Daoy (cell line): ENCODE measurements at regions not wholly inside any gene's neighbourhood (a gene's known extent, or its start where the extent isn't known, plus 50 kb on each side); places are given as distances from the start of the nearest gene placed in this dataset.
"Not testable (repeated sequence)": the region's sequence is repeated elsewhere in the genome, so short reads cannot be mapped to it uniquely, and the experiment has no call there.

ENCODE experiments used
- DNase-seq: peaks from one replicate; pipeline ENCODE4 v3.0.0-alpha.2; 2015; ENCODE audit warnings: low read depth

DNA sequence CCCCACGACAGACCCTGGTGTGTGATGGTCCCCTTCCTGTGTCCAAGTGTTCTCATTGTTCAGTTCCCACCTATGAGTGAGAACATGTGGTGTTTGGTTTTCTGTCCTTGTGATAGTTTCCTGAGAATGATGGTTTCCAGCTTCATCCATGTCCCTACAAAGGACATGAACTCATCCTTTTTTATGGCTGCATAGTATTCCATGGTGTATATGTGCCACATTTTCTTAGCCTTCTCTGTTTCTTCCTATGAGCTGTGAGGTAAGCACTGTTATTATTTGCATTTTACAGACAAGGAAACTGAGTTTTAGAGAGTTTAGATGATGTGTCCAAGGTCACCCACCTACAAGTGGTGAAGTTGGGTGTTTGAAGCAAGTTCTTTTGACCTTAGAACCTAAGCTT, 51.1 kb upstream of the BNC1 start:
- DNase-seq, result not testable (repeated sequence)

DNA sequence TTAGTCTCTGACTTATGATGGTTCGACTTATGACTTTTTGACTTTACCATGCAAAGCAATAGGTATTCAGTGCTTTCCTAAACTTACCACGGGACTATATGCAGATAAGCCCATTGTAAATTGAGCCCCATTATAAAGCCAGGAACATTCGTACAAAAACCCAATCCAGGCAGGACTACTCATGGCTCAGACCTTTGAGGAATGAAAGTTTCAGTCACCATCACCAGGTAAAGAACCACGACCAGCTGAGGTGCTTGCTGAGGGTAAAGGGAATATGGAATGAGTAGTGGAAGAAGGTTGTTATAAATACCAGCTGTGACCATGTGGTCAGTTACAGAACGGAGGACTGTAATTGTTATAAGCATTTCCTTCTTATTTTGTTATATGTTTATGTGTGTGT, 54.9 kb upstream of the BNC1 start:
- DNase-seq, result no peak

DNA sequence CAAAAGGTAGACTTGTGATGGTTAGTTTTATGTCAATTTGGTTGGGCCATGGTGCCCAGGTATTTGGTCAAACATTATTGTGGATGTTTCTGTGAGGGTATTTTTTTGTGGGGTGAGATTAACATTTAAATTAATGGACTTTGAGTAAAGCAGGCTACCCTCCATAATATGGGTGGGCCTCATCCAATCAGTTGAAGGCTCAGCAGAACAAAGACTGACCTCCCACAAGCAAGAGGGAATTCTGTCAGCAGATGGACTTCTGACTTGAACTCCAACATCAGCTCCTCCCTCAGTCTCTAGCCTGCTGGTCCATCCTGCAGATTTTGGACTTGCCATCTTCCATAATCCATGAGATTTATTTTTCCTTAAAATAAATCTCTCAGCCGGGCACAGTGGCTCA, 55.6 kb upstream of the BNC1 start:
- DNase-seq, result no peak

DNA sequence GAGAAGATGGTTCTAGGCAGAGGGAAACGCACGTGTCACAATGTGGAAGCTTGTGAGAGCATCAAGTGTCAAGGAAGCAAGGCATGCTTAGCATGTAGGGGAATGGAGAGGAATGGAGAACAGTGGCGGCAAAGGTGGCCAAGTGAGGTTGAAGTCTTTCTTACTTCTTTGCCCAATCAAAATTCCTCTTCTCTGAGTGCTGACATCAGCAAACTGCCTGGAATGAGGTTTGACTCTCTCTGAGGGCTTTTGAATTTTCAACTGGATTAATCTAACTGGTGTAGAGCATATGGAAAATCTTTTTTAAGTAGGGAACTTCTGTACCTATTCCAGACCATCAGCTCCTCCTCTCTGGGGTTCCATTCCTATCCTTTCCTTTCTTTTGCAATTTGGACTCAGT, 61.9 kb upstream of the BNC1 start:
- no peak for DNase-seq

DNA sequence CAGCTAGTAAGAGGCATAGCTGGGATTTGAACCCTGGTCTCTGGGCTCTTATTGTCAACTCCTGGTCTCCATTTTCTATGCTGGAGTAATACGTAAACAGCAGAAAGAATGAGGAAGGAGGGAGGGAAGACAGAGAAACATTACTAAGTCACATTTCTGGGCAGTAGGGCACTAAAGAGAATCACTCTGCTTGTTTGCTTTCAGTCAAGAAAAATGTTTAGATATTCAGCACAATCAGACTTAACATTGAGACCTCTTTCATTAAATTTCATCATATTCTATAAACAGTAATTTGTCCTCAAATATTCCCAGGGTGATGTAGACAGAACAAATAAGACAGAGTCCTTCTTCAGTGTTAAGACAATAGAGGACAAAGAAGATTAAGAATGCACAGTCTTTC, 67.7 kb upstream of the BNC1 start:
- DNase-seq, result no peak

DNA sequence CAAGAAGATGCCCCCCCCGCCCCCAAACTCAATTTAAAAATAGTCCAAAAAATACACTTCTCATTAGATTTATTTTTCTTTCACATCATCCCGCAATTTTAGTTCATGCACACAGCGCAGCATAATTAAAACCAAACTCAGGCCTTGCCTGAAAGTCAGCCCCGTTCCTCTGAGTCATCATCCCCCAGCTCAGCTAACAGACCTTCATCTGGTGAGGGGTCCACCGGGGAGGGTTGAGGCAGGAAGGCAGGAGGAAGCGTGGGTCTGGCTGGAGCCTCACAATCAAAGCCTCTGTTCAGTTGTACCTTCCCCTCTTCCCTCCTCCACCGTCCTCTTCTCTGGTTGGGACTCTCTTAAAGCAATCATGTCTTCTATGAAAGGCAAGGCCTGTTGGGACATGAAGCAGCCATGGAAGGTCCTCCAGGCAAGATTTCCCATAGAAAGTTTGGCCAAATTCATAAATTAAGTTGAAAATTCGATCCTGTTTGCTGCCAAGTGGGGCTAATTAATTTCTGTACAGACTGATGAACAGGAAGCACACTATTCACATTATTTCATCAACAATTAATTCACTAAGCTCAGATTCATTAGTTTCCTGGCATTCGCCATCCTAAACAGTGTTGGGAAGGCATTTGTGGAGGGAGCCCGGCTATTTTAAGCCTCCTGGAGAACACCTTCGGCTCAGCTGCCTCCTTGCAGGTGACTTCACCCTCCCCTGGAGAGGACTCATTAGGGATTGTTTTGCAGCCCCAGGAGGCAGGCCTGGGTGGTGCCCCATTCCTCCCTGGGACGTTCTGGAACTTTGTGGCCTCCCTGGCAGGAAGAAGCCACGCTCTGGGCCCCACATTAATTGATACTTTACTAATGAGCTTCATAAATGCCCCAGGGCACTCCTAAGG, 72.3 kb upstream of the BNC1 start:
- no peak for DNase-seq

DNA sequence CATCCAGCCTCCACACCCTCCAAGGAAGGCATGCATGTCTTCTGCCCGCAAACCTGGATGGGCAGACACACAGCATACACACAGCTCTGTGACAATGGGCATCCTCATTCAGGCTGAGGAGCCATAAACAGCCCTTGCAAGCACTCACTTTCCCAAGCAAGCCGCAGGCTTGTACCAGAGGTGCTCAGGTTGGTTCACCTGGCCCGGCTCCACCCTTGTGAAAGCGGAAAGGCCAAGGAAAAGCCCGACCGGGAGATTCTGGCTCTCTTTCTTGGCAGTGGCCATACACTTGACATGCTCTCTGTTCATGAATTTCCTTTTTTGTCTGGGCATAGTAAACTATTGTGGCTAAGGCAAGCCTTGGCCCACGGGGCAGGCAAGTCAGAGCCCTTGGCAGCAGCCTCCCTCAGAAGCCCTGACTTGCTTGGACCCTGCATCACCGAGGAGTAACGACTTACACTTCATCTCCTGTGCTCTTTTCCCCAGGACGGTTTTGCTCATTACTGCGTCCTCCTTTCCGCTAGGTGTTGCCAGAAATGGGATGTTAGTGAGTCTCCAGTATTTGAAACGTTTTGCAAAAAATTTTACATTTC, 74.6 kb upstream of the BNC1 start:
- no peak for DNase-seq

DNA sequence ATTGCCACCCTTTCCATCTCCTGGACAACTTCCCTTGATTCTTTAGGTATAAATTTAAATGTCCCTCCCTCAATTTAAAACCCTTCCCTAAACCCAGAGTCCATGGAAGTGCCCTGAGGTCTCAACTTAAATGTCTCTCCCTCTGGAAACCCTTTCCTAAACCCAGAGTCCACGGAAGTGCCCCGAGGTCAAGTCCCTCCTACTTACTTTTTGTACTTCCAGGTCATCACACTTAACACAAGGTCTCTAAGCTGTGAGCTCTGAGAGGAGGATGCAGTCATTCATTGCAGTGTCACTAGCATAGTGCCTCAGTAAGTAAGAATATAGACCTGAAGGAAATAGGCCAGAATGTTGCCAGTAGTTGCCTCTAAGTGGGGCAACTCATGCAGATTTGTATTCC, 78.2 kb upstream of the BNC1 start:
- no peak for DNase-seq

DNA sequence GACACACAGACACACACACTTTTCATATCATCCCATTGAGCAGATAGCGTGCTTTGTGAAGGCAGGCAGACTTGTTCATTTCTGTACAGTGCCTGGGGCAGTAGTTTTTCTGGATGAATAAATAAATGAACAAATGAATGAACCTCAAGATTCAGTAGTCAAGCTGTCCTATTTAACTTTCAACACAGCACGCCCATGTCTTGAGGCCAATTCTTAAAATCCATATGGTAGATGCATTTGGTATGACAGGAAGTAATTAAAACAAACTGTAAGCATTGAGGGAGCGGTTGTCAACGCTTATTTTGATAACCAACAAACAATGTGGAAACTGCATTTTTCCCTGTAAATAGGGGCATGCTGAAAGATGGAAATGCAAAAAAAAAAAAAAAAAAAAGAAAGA, 80.0 kb upstream of the BNC1 start:
- no peak for DNase-seq

DNA sequence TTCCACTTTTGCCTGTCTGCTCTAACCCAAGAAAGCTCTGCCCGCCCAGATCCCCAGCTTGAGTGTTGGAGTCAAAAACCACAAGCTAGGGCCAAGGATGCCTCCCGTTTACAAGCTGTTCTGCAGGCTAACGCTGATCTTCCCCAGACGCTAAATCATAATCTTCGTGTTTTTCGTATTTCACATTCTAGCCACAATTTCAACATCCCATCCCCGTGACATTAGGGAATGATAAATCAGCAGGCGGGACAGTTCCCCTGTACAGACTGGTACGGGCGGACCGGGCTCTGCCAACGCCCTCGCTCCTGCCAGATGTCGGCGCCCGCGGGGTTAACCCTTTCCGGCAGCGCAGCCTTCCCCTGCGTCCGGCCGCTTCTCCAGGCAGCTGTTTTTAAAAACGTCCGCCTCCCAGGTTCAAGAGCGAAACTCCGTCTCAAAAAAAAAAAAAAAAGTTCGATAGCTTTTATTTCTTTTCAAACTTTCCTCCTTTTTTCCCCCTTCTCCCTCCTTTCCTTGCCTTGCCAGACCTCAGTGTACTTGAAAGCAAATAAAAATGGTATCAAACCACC, 81.0 kb upstream of the BNC1 start:
- DNase-seq, result peak; percentile 67

DNA sequence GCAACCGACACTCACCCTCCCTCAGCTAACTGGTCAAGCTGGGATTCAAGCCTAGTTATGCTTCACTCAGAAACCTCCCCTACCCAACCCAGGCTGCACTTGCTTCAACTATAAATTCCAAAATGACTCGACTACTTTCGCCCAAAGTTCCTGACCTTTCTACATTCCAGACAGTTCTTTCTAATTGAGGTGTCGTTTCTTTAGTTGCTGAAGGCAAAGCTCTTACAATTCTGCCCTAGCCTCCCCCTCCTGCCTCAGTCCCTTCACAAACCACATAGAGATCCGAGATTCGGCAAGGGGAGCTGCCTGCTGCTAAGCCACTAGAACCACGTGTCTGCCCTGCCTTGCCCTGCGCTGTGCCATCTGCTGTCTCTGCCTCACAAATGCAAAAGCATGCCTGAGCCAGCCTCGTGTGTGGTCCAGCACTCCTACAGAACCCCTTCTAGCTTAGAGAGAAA, 74.7 kb upstream of the SH3GL3 start:
- no peak for DNase-seq

DNA sequence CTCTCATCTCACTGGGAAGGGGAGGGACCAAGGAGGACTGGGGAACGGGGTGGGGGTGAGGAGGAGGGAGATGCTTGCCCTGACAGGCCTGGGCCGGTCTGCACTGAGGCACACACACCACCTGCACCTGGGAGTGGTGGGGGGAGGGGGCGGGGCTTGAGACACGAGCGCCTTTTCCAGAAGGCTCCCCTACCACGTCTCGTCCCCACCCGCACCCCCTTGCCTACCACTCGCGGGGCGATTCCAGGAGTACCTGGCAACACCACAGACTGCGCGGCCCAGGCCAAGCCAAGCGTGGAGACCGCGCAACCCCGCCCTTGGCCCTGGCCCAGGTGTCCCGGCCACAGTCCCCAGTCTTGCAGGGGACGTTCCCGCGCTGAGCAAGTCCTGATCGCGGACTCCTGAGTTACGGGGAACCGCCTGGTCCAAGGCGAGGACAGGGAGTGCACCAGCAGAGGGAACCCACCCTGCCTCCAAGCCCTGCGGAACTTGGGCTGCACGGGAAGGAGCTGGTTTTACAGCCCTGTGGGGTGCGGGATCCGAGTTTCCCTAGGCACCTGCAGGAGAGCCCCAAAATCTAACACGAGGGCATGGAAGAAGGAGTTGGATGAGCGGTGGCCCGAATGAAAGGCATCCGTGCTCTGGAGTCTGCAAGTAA, 68.1 kb upstream of the SH3GL3 start:
- no peak for DNase-seq

DNA sequence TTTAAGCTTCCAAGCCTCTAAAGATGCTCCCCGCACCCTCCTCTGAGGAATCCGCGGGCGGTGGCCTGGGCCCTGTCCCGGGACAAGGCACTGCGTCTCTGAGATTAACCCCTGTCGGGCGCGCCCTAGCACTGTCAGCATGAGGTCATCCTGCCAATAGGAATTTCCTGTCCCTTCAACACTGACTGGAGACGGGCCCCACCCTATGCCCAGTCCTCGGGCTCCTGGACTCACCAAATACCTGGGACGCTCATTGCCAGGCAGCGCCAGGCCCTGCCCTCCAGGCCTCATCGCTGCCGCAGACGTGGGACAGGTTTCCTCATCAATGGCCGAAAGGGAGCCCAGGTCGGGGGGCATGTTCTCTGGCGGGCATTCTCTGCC, 67.6 kb upstream of the SH3GL3 start:
- peak; percentile 80 for DNase-seq

DNA sequence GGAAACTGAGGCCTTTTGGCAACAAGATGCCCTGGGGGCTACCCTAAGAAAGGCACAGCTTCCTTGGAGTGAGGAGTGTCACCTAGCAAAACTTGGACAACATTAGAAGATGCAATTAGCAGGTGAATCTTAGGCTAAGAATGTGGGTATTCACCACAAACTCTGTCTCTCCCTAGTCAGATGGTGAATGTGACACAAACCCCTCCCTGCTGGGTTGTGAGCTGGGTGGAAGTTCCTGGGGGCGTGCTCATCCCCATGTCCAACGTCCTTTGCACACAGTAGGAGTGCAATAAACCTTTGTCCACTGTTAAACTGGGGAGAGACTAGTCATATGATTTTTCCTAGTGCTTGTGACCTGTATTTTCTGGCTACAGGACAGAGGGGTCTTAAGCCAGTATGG, 67.1 kb upstream of the SH3GL3 start:
- DNase-seq, result peak; percentile 71

DNA sequence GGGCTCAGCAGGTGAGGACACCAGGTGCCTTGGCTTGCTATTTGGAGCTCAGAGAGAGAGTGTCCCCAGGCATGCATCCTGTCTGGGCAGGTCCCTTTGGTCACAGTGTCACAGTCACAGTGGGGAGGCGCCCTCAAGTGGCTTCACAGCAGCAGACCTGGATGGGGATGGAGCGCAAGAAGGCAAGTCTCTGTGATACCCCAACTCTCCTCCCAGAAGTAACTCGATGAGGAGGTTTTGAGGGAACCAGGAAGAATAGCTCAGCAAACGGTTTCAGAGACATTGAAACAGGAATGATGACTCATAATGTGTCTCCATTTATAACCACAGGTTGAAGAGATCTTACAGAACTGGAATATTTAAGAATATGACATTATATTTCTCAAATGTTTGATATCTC, 66.5 kb upstream of the SH3GL3 start:
- DNase-seq, result peak; percentile 57

DNA sequence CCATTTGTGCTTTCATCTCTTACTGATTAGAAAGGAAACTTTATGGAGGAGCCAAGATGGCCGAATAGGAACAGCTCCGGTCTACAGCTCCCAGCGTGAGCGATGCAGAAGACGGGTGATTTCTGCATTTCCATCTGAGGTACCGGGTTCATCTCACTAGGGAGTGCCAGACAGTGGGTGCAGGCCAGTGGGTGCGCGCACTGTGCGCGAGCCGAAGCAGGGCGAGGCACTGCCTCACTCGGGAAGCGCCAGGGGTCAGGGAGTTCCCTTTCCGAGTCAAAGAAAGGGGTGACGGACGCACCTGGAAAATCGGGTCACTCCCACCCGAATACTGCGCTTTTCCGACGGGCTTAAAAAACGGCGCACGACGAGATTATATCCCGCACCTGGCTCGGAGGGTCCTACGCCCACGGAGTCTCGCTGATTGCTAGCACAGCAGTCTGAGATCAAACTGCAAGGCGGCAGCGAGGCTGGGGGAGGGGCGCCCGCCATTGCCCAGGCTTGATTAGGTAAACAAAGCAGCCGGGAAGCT, 63.5 kb upstream of the SH3GL3 start:
- not testable (repeated sequence) for DNase-seq

DNA sequence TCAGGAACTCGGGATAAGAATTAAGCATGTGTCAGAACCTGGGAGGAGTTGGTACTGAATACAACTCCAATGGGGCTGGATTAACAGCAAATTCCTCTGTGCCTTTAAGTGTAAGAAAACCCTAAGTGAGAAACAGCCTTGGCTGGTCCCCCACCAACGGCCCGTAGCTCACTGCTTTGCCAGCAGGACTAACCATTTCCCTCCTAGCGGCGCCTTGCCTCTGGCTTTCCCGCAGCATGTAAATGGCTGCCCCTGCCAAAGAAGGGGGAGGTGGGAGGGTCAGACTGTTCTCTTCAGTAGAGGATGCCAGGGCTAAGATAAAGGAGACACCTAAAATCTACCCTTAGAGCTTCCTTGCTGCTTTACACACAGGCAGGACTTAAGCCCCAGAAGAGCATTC, 51.0 kb upstream of the SH3GL3 start:
- no peak for DNase-seq
